AG04450 (cell line): ENCODE measurements at regions not wholly inside any gene's neighbourhood (a gene's known extent, or its start where the extent isn't known, plus 50 kb on each side); places are given as distances from the start of the nearest gene placed in this dataset.

Experiments used
- CTCF ChIA-PET: fragments of 300-600, 350-600 bp; formaldehyde crosslinking; extraction: SDS; loops from one replicate; lab custom pipeline; 2022; ENCODE audit warnings: antibody characterized with exemption, inconsistent platforms; lab: Charles Lee
- POLR2A ChIA-PET: fragments of 350-600 bp; formaldehyde crosslinking; extraction: SDS; loops from one replicate; lab custom pipeline; 2021; ENCODE audit warnings: antibody characterized with exemption, inconsistent platforms; lab: Yijun Ruan, JAX
- DNase-seq: peaks from one replicate; pipeline ENCODE4 v3.0.0-alpha.2; 2011; ENCODE audit warnings: low read depth, low spot score
- H3K27ac ChIP-seq: one replicate; pipeline ENCODE4 v1.5.1; 2012; ENCODE audit warnings: low read depth, low read length, control low read depth
- H3K27me3 ChIP-seq: one replicate; pipeline ENCODE4 v1.6.0; 2012; ENCODE audit warnings: low read length; ENCODE audit not compliant: control insufficient read depth, insufficient read depth
- H3K4me3 ChIP-seq: 2 replicates; pipeline ENCODE4 v1.5.1; 2011; ENCODE audit warnings: mild to moderate bottlenecking, low read depth, low read length, control low read depth
- H3K9me3 ChIP-seq: 2 replicates; pipeline ENCODE4 v1.5.1; 2012; ENCODE audit warnings: low read length; ENCODE audit not compliant: control insufficient read depth, insufficient read depth
- CTCF ChIP-seq: IDR thresholded peaks from 2 replicates; pipeline ENCODE4 v1.5.1; 2011; ENCODE audit warnings: low read depth, low read length, control low read depth, inconsistent platforms

GRCh38 chr16:22754577-22754976 is 59.4 kb upstream of the HS3ST2 start:
- Histone ChIP-seq H3K9me3 (no peaks in the 10 kb centered on the region), H3K4me3 (no peak overlapping the region), H3K27me3 (no peaks in the 10 kb centered on the region), H3K27ac (no peak overlapping the region)
- DNase-seq: no peak
- ChIA-PET POLR2A (no interaction called here), CTCF (no interaction called here)
- no peak for TF ChIP-seq CTCF

GRCh38 chr16:22757202-22757601 is 56.8 kb upstream of the HS3ST2 start:
- ChIA-PET POLR2A (no interaction called here), CTCF (interaction anchor here (1.0 kb wide), 1 partner anchor 13 kb away, joined by 3 read pairs; no protein-coding TSS in a partner anchor)
- H3K27ac ChIP-seq: no peak overlapping the region
- no peaks in the 10 kb centered on the region for H3K9me3 ChIP-seq
- TF ChIP-seq CTCF: no peak
- no peaks in the 10 kb centered on the region for H3K27me3 ChIP-seq
- H3K4me3 ChIP-seq: no peak overlapping the region
- DNase-seq: no peak

- H3K9me3 ChIP-seq: no peaks in the 10 kb centered on the region
- TF ChIP-seq CTCF: no peak
- H3K4me3 ChIP-seq: no peak overlapping the region
- no peak overlapping the region for H3K27ac ChIP-seq
- ChIA-PET CTCF (no interaction called here), POLR2A (no interaction called here)
- DNase-seq: no peak
- H3K27me3 ChIP-seq: no peaks in the 10 kb centered on the region
These were observed 51.5 kb upstream of the HS3ST2 start for GRCh38 chr16:22762486-22762885.

- no peaks in the 10 kb centered on the region for H3K27me3 ChIP-seq
- no peak overlapping the region for H3K27ac ChIP-seq
- ChIA-PET POLR2A (no interaction called here), CTCF (no interaction called here)
- no peak for DNase-seq
- no peak overlapping the region for H3K4me3 ChIP-seq
- TF ChIP-seq CTCF: no peak
- no peaks in the 10 kb centered on the region for H3K9me3 ChIP-seq
These were observed 50.4 kb upstream of the HS3ST2 start for GRCh38 chr16:22763437-22764080.
